ENCODE measurements at regions not wholly inside any gene's neighbourhood (a gene's known extent, or its start where the extent isn't known, plus 50 kb on each side); places are given as distances from the start of the nearest gene placed in this dataset.
A peak's percentile ranks its signal among the peaks of the same experiment; 100 is the strongest.

GRCh38 chr16:51822471-51822870 is 671.4 kb upstream of the SALL1 start:
- no peak for TF ChIP-seq CTCF (IDR thresholded peaks at IDR 0.05; ENCODE audit: insufficient read depth, low read depth, low read length)
- no peak for DNase-seq (ENCODE audit: low read depth)
- H3K4me3 ChIP-seq (ENCODE audit: low read depth, low read length), result no peak overlapping the region

- no peak overlapping the region for H3K4me3 ChIP-seq (ENCODE audit: low read depth, low read length)
- TF ChIP-seq CTCF (IDR thresholded peaks at IDR 0.05; ENCODE audit: insufficient read depth, low read depth, low read length), result no peak
- no peak for DNase-seq (ENCODE audit: low read depth)
Measured at GRCh38 chr16:51821527-51821926, 670.5 kb upstream of the SALL1 start.

- H3K4me3 ChIP-seq (ENCODE audit: low read depth, low read length), result no peak overlapping the region
- DNase-seq (ENCODE audit: low read depth), result peak; percentile 23
- TF ChIP-seq CTCF (IDR thresholded peaks at IDR 0.05; ENCODE audit: insufficient read depth, low read depth, low read length), result no peak
Measured at GRCh38 chr16:51820176-51820575, 669.1 kb upstream of the SALL1 start.

GRCh38 chr16:51818342-51818944 is 667.4 kb upstream of the SALL1 start:
- peak; percentile 83 for TF ChIP-seq CTCF (IDR thresholded peaks at IDR 0.05; ENCODE audit: insufficient read depth, low read depth, low read length)
- H3K4me3 ChIP-seq (ENCODE audit: low read depth, low read length), result no peak overlapping the region
- DNase-seq (ENCODE audit: low read depth), result peak; percentile 73

GRCh38 chr16:51816929-51817328 is 665.9 kb upstream of the SALL1 start:
- no peak for TF ChIP-seq CTCF (IDR thresholded peaks at IDR 0.05; ENCODE audit: insufficient read depth, low read depth, low read length)
- DNase-seq (ENCODE audit: low read depth), result peak; percentile 76
- H3K4me3 ChIP-seq (ENCODE audit: low read depth, low read length), result no peak overlapping the region

- H3K4me3 ChIP-seq (ENCODE audit: low read depth, low read length), result no peak overlapping the region
- peak; percentile 87 for DNase-seq (ENCODE audit: low read depth)
- TF ChIP-seq CTCF (IDR thresholded peaks at IDR 0.05; ENCODE audit: insufficient read depth, low read depth, low read length), result no peak
Measured at GRCh38 chr16:51815523-51815922, 664.5 kb upstream of the SALL1 start.

GRCh38 chr16:51814617-51815016 is 663.5 kb upstream of the SALL1 start:
- DNase-seq (ENCODE audit: low read depth), result no peak
- H3K4me3 ChIP-seq (ENCODE audit: low read depth, low read length), result no peak overlapping the region

More at GRCh38 chr16:51814617-51815016, 663.5 kb upstream of the SALL1 start:
- TF ChIP-seq CTCF (IDR thresholded peaks at IDR 0.05; ENCODE audit: insufficient read depth, low read depth, low read length), result no peak
